Smooth muscle cell (in vitro differentiated cells): ENCODE measurements at regions not wholly inside any gene's neighbourhood (a gene's known extent, or its start where the extent isn't known, plus 50 kb on each side); places are given as distances from the start of the nearest gene placed in this dataset.

ENCODE experiments used
- DNase-seq: peaks from one replicate; lab custom pipeline; 2025; ENCODE audit not compliant: unreplicated experiment; lab: John Stamatoyannopoulos, UW
- H2AFZ ChIP-seq: fragments of 200-600 bp; sonication (generic); 2 replicates; pipeline ENCODE4 v1.6.0; 2016; ENCODE audit warnings: antibody characterized with exemption, low read depth, mild to moderate bottlenecking
- H3F3A ChIP-seq: fragments of 200-600 bp; sonication (generic); 2 replicates; pipeline ENCODE4 v1.6.0; 2017; ENCODE audit warnings: antibody characterized with exemption, low read depth
- H3K27ac ChIP-seq: fragments of 200-600 bp; sonication (generic); 2 replicates; pipeline ENCODE4 v1.5.1; 2016; ENCODE audit warnings: low read depth, mild to moderate bottlenecking
- H3K27me3 ChIP-seq: fragments of 200-600 bp; sonication (generic); 2 replicates; pipeline ENCODE4 v1.6.1; 2016; ENCODE audit warnings: low read depth, mild to moderate bottlenecking
- H3K36me3 ChIP-seq: fragments of 200-600 bp; sonication (generic); 2 replicates; pipeline ENCODE4 v1.5.1; 2016; ENCODE audit warnings: low read depth
- H3K4me1 ChIP-seq: fragments of 200-600 bp; sonication (generic); 2 replicates; pipeline ENCODE4 v1.5.1; 2016; ENCODE audit warnings: low read depth
- H3K4me2 ChIP-seq: fragments of 200-600 bp; sonication (generic); 2 replicates; pipeline ENCODE4 v1.6.0; 2016; ENCODE audit warnings: mild to moderate bottlenecking
- H3K4me3 ChIP-seq: fragments of 200-600 bp; sonication (generic); 2 replicates; pipeline ENCODE4 v1.5.1; 2016; ENCODE audit warnings: mild to moderate bottlenecking
- H3K79me2 ChIP-seq: fragments of 200-600 bp; sonication (generic); 2 replicates; pipeline ENCODE4 v1.6.0; 2016; ENCODE audit warnings: low read depth, mild to moderate bottlenecking
- H3K9ac ChIP-seq: fragments of 200-600 bp; sonication (generic); 2 replicates; pipeline ENCODE4 v1.6.0; 2016; ENCODE audit warnings: low read depth
- H3K9me3 ChIP-seq: fragments of 200-600 bp; sonication (generic); replicated peaks from 2 replicates; pipeline ENCODE4 v1.5.1; 2016; ENCODE audit warnings: low read depth
- H4K20me1 ChIP-seq: fragments of 200-600 bp; sonication (generic); 2 replicates; pipeline ENCODE4 v1.6.0; 2016; ENCODE audit warnings: low read depth
- WGBS: methylation state at CpG from one replicate; pipeline ENCODE4 v1.1.7; 2016; ENCODE audit warnings: low lambda C conversion rate; 5-methylcytosine and 5-hydroxymethylcytosine counted together
- TF ChIP-seq, protein P1 (sequence below): fragments of 200-600 bp; sonication (generic); IDR thresholded peaks from 2 replicates; pipeline ENCODE4 v1.5.1; 2017; ENCODE audit warnings: borderline replicate concordance, mild to moderate bottlenecking, antibody characterized with exemption; ENCODE audit not compliant: insufficient read depth, poor library complexity, severe bottlenecking

GRCh38 chr6:12606616-12607015 lies 110.0 kb upstream of the PHACTR1 start:
- H3F3A ChIP-seq = no peaks in the 10 kb centered on the region
- H3K27me3 ChIP-seq = no peaks in the 10 kb centered on the region
- no peak overlapping the region for H3K4me2 ChIP-seq
- H3K4me3 ChIP-seq = no peak overlapping the region
- peaks cover 8% of the 10 kb centered on the region for H3K4me1 ChIP-seq
- H3K79me2 ChIP-seq = no peaks in the 10 kb centered on the region
- no peak overlapping the region for H3K27ac ChIP-seq
- H2AFZ ChIP-seq = no peak overlapping the region
- no peaks in the 10 kb centered on the region for H3K36me3 ChIP-seq
- no peaks in the 10 kb centered on the region for H4K20me1 ChIP-seq
- TF ChIP-seq, protein P1, sequence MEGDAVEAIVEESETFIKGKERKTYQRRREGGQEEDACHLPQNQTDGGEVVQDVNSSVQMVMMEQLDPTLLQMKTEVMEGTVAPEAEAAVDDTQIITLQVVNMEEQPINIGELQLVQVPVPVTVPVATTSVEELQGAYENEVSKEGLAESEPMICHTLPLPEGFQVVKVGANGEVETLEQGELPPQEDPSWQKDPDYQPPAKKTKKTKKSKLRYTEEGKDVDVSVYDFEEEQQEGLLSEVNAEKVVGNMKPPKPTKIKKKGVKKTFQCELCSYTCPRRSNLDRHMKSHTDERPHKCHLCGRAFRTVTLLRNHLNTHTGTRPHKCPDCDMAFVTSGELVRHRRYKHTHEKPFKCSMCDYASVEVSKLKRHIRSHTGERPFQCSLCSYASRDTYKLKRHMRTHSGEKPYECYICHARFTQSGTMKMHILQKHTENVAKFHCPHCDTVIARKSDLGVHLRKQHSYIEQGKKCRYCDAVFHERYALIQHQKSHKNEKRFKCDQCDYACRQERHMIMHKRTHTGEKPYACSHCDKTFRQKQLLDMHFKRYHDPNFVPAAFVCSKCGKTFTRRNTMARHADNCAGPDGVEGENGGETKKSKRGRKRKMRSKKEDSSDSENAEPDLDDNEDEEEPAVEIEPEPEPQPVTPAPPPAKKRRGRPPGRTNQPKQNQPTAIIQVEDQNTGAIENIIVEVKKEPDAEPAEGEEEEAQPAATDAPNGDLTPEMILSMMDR = no peak
- DNase-seq = no peak
- WGBS = 64% methylated on average over 6 of the region's 6 CpGs
- no peak overlapping the region for H3K9ac ChIP-seq
- no peaks in the 10 kb centered on the region for H3K9me3 ChIP-seq

GRCh38 chr6:12608016-12608860 lies 108.3 kb upstream of the PHACTR1 start:
- H3K9me3 ChIP-seq = no peaks in the 10 kb centered on the region
- TF ChIP-seq, protein P1 = no peak
- no peak overlapping the region for H3K4me3 ChIP-seq
- peak overlapping the region; percentile 9 for H3K27ac ChIP-seq
- H2AFZ ChIP-seq = no peak overlapping the region
- no peak overlapping the region for H3K4me2 ChIP-seq
- H3K79me2 ChIP-seq = no peaks in the 10 kb centered on the region
- no peak overlapping the region for H3K9ac ChIP-seq
- no peaks in the 10 kb centered on the region for H3F3A ChIP-seq
- H3K36me3 ChIP-seq = no peaks in the 10 kb centered on the region
- H3K4me1 ChIP-seq = no peaks in the 10 kb centered on the region
- no peaks in the 10 kb centered on the region for H4K20me1 ChIP-seq
- 75% methylated on average over 8 of the region's 8 CpGs for WGBS
- H3K27me3 ChIP-seq = no peaks in the 10 kb centered on the region
- no peak for DNase-seq

GRCh38 chr6:12608874-12609273 lies 107.7 kb upstream of the PHACTR1 start:
- no peak overlapping the region for H3K4me3 ChIP-seq
- H2AFZ ChIP-seq = no peak overlapping the region
- H3K36me3 ChIP-seq = no peaks in the 10 kb centered on the region
- 91% methylated on average over 3 of the region's 3 CpGs for WGBS
- no peaks in the 10 kb centered on the region for H3F3A ChIP-seq
- DNase-seq = no peak
- no peak overlapping the region for H3K9ac ChIP-seq
- H3K27me3 ChIP-seq = no peaks in the 10 kb centered on the region
- no peaks in the 10 kb centered on the region for H3K9me3 ChIP-seq
- no peaks in the 10 kb centered on the region for H3K4me1 ChIP-seq
- no peaks in the 10 kb centered on the region for H3K79me2 ChIP-seq
- no peak overlapping the region for H3K4me2 ChIP-seq
- no peaks in the 10 kb centered on the region for H4K20me1 ChIP-seq
- H3K27ac ChIP-seq = peak overlapping the region; percentile 9
- TF ChIP-seq, protein P1 = no peak

DNA sequence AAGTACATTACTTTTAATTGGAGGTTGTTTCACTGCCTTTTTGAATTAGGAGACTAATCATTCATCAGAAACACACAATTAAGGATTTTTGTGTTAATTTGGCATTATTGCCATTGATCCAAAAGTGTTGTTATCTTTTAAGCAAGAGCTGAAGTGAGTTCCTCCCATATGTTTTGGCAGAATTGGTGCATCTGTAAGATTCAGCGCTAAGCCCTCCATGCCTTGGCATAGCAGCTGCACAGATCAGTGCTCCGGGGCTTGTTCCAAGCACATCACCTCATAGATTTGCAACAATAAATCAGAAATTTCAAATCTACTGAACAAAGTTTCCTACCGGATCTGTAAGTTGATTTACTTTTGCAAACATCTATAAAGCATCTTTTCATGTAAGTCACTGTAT lies 106.8 kb upstream of the PHACTR1 start:
- no peaks in the 10 kb centered on the region for H3K4me1 ChIP-seq
- no peaks in the 10 kb centered on the region for H3K27me3 ChIP-seq
- TF ChIP-seq, protein P1 = no peak
- H4K20me1 ChIP-seq = no peaks in the 10 kb centered on the region
- WGBS = 95% methylated on average over 3 of the region's 3 CpGs
- no peaks in the 10 kb centered on the region for H3K9me3 ChIP-seq
- no peak for DNase-seq
- no peaks in the 10 kb centered on the region for H3K36me3 ChIP-seq
- no peak overlapping the region for H3K9ac ChIP-seq
- H3K27ac ChIP-seq = no peak overlapping the region
- H3K4me3 ChIP-seq = no peak overlapping the region
- H3K79me2 ChIP-seq = no peaks in the 10 kb centered on the region
- H2AFZ ChIP-seq = no peak overlapping the region
- no peak overlapping the region for H3K4me2 ChIP-seq
- H3F3A ChIP-seq = no peaks in the 10 kb centered on the region
